ENCODE measurements at regions not wholly inside any gene's neighbourhood (a gene's known extent, or its start where the extent isn't known, plus 50 kb on each side); places are given as distances from the start of the nearest gene placed in this dataset.

DNA sequence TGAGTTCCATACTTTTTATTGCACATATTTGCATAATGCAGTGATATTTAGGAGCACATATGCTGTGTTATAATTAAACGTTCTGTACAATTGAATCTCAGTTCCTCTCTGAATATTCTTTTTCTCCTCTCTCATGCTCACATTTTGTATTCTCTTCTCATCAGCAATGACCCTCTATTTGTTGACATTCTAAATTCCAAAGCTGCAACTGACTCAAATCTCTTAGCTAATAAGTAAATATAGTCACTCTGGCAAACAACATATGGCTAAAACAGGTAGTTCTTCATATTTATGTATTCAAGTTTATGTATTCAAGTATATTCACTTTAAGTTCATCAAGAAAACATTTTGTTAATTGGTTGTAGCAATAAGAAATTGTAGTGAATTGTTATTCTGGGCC is 907.4 kb upstream of the VRK2 start:
- TF ChIP-seq GLI4 (CRISPR knock-in tag; IDR thresholded peaks at IDR 0.05; ENCODE audit: borderline replicate concordance) = no peak
- TF ChIP-seq POLR2A (IDR thresholded peaks at IDR 0.05; ENCODE audit: insufficient read depth in 1 of 2, low read depth in 2 of 2, low read length in 2 of 2) = no peak
- no peak for TF ChIP-seq SMC3 (IDR thresholded peaks at IDR 0.05; ENCODE audit: low read length)
- TF ChIP-seq, protein P1, sequence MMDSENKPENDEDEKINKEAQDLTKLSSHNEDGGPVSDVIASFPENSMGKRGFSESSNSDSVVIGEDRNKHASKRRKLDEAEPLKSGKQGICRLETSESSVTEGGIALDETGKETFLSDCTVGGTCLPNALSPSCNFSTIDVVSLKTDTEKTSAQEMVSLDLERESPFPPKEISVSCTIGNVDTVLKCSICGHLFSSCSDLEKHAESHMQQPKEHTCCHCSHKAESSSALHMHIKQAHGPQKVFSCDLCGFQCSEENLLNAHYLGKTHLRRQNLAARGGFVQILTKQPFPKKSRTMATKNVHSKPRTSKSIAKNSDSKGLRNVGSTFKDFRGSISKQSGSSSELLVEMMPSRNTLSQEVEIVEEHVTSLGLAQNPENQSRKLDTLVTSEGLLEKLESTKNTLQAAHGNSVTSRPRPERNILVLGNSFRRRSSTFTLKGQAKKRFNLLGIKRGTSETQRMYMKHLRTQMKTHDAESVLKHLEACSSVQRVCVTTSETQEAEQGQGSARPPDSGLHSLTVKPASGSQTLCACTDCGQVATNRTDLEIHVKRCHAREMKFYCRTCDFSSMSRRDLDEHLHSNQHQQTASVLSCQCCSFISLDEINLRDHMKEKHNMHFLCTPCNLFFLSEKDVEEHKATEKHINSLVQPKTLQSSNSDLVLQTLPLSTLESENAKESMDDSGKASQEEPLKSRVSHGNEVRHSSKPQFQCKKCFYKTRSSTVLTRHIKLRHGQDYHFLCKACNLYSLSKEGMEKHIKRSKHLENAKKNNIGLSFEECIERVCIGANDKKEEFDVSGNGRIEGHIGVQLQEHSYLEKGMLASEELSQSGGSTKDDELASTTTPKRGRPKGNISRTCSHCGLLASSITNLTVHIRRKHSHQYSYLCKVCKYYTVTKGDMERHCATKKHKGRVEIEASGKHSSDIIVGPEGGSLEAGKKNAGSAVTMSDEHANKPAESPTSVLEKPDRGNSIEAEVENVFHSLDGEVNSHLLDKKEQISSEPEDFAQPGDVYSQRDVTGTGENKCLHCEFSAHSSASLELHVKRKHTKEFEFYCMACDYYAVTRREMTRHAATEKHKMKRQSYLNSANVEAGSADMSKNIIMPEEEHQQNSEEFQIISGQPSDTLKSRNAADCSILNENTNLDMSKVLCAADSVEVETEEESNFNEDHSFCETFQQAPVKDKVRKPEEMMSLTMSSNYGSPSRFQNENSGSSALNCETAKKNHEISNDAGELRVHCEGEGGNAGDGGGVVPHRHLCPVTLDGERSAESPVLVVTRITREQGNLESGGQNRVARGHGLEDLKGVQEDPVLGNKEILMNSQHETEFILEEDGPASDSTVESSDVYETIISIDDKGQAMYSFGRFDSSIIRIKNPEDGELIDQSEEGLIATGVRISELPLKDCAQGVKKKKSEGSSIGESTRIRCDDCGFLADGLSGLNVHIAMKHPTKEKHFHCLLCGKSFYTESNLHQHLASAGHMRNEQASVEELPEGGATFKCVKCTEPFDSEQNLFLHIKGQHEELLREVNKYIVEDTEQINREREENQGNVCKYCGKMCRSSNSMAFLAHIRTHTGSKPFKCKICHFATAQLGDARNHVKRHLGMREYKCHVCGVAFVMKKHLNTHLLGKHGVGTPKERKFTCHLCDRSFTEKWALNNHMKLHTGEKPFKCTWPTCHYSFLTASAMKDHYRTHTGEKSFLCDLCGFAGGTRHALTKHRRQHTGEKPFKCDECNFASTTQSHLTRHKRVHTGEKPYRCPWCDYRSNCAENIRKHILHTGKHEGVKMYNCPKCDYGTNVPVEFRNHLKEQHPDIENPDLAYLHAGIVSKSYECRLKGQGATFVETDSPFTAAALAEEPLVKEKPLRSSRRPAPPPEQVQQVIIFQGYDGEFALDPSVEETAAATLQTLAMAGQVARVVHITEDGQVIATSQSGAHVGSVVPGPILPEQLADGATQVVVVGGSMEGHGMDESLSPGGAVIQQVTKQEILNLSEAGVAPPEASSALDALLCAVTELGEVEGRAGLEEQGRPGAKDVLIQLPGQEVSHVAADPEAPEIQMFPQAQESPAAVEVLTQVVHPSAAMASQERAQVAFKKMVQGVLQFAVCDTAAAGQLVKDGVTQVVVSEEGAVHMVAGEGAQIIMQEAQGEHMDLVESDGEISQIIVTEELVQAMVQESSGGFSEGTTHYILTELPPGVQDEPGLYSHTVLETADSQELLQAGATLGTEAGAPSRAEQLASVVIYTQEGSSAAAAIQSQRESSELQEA (CRISPR knock-in tag; IDR thresholded peaks at IDR 0.05; ENCODE audit: not compliant biosample characterization) = no peak
